ENCODE measurements at regions not wholly inside any gene's neighbourhood (a gene's known extent, or its start where the extent isn't known, plus 50 kb on each side); places are given as distances from the start of the nearest gene placed in this dataset.

- Histone ChIP-seq H3K36me3 (ENCODE audit: control insufficient read depth, insufficient read depth, low read length) (no peaks in the 10 kb centered on the region), H3K4me1 (ENCODE audit: control insufficient read depth, insufficient read depth, low read length) (peaks cover 12% of the 10 kb centered on the region; the same call in 1 of the 2 replicates), H3K9ac (ENCODE audit: low read length) (no peak overlapping the region), H3K27me3 (ENCODE audit: control insufficient read depth, insufficient read depth, low read length) (no peaks in the 10 kb centered on the region), H3K27ac (ENCODE audit: low read depth, low read length) (no peak overlapping the region), H3K9me3 (ENCODE audit: control insufficient read depth, insufficient read depth, low read depth, low read length) (no peaks in the 10 kb centered on the region), H3K4me3 (ENCODE audit: low read depth, low read length) (no peak overlapping the region)
Measured at GRCh38 chr9:115285836-115286235, 167.9 kb upstream of the TNC start.

GRCh38 chr9:115286411-115286810 is 168.5 kb upstream of the TNC start:
- Histone ChIP-seq H3K9ac (ENCODE audit: low read length) (no peak overlapping the region), H3K4me1 (ENCODE audit: control insufficient read depth, insufficient read depth, low read length) (peaks cover 14% of the 10 kb centered on the region), H3K27ac (ENCODE audit: low read depth, low read length) (no peak overlapping the region), H3K27me3 (ENCODE audit: control insufficient read depth, insufficient read depth, low read length) (no peaks in the 10 kb centered on the region), H3K36me3 (ENCODE audit: control insufficient read depth, insufficient read depth, low read length) (no peaks in the 10 kb centered on the region), H3K4me3 (ENCODE audit: low read depth, low read length) (no peak overlapping the region), H3K9me3 (ENCODE audit: control insufficient read depth, insufficient read depth, low read depth, low read length) (no peaks in the 10 kb centered on the region)

DNA sequence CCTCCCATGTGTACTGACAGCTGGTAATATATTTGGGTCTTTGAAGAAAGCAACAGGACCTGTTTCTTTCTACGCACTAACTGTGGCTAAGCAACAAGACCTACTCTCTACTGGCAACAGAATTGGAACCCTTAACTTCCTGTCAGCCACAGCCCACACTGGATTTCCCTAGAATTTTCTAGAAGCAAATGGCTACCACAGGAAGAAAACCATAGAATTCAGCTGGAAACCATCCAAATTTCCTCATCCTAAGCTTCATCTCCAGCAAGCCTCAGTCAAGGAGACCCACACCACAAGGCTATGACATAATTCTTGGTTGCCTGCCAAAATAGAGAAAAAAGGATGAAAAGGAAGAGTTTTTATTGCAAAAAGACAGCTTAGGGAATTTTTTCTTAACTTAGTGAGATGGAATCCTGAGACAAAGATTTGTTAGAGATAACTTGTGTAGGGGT is 171.8 kb upstream of the TNC start:
- H3K4me3 ChIP-seq (ENCODE audit: low read depth, low read length) = no peak overlapping the region
- H3K9ac ChIP-seq (ENCODE audit: low read length) = no peak overlapping the region
- H3K4me1 ChIP-seq (ENCODE audit: control insufficient read depth, insufficient read depth, low read length) = peaks cover 17% of the 10 kb centered on the region
- no peaks in the 10 kb centered on the region for H3K36me3 ChIP-seq (ENCODE audit: control insufficient read depth, insufficient read depth, low read length)
- H3K9me3 ChIP-seq (ENCODE audit: control insufficient read depth, insufficient read depth, low read depth, low read length) = no peaks in the 10 kb centered on the region
- H3K27me3 ChIP-seq (ENCODE audit: control insufficient read depth, insufficient read depth, low read length) = no peaks in the 10 kb centered on the region
- H3K27ac ChIP-seq (ENCODE audit: low read depth, low read length) = no peak overlapping the region

GRCh38 chr9:115291841-115292240 is 173.9 kb upstream of the TNC start:
- Histone ChIP-seq H3K4me3 (ENCODE audit: low read depth, low read length) (no peak overlapping the region), H3K27ac (ENCODE audit: low read depth, low read length) (no peak overlapping the region), H3K4me1 (ENCODE audit: control insufficient read depth, insufficient read depth, low read length) (peaks cover 20% of the 10 kb centered on the region), H3K9me3 (ENCODE audit: control insufficient read depth, insufficient read depth, low read depth, low read length) (no peaks in the 10 kb centered on the region), H3K27me3 (ENCODE audit: control insufficient read depth, insufficient read depth, low read length) (no peaks in the 10 kb centered on the region), H3K9ac (ENCODE audit: low read length) (no peak overlapping the region), H3K36me3 (ENCODE audit: control insufficient read depth, insufficient read depth, low read length) (no peaks in the 10 kb centered on the region)

DNA sequence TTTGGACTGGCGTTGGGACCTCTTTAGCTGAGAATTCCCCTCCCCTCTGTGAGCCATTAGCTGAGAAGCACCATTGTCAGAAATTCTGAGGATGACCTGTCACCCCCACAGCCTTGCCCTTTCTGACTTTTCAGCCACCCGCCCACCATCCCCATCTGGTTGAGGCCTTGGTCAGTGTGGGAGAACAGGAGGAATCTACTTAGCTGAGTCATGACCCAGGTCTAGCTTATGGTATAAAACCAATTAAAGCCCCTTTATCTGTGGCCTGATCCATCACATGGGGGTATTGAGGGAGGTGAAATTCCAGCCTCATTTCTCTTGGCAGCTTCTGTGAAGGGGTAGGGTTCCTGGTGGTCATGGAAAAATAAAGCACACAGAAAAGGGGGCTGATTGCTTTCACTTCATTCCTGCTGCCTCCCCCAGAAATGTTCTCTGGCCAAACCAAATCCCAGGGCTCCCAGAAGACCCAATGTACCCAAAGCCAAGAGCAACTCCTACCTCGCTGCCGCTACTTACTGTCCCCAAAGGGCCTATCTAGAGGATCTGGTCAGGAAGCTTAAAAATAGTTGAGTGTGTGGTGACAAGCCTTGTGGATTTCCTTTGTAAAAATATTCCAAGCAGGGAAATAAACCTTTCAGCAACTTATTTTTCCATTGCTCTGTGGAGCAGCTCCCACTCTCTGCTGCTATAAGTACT is 174.8 kb upstream of the TNC start:
- H3K4me1 ChIP-seq (ENCODE audit: control insufficient read depth, insufficient read depth, low read length) = peaks cover 28% of the 10 kb centered on the region
- no peaks in the 10 kb centered on the region for H3K9me3 ChIP-seq (ENCODE audit: control insufficient read depth, insufficient read depth, low read depth, low read length)
- H3K9ac ChIP-seq (ENCODE audit: low read length) = no peak overlapping the region
- no peak overlapping the region for H3K4me3 ChIP-seq (ENCODE audit: low read depth, low read length)
- no peaks in the 10 kb centered on the region for H3K27me3 ChIP-seq (ENCODE audit: control insufficient read depth, insufficient read depth, low read length)
- H3K36me3 ChIP-seq (ENCODE audit: control insufficient read depth, insufficient read depth, low read length) = no peaks in the 10 kb centered on the region
- no peak overlapping the region for H3K27ac ChIP-seq (ENCODE audit: low read depth, low read length)

DNA sequence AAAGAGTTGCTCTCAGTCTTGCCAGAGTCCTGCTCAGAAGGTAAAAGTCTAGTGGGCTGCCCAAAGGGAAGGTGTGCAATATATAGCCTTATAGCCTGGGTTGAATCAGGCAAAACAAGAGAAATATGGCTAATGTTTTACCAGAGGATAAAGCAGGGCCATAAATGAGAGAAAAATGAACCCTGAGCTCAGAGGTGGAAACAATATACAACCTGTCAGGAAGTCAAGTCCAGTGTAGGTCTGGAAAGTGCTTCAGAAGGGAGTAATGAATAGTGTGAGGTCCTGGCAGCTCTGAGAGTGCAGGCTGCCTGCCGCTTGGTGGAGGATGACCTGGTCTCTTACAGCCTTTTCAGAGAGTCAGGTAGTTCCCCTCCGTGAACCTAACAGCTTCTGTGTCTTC is 177.8 kb upstream of the TNC start:
- Histone ChIP-seq H3K4me1 (ENCODE audit: control insufficient read depth, insufficient read depth, low read length) (peaks cover 28% of the 10 kb centered on the region), H3K27ac (ENCODE audit: low read depth, low read length) (no peak overlapping the region), H3K27me3 (ENCODE audit: control insufficient read depth, insufficient read depth, low read length) (no peaks in the 10 kb centered on the region), H3K4me3 (ENCODE audit: low read depth, low read length) (no peak overlapping the region), H3K9ac (ENCODE audit: low read length) (no peak overlapping the region), H3K9me3 (ENCODE audit: control insufficient read depth, insufficient read depth, low read depth, low read length) (no peaks in the 10 kb centered on the region), H3K36me3 (ENCODE audit: control insufficient read depth, insufficient read depth, low read length) (no peaks in the 10 kb centered on the region)

GRCh38 chr9:115296831-115297565 is 179.0 kb upstream of the TNC start:
- Histone ChIP-seq H3K4me1 (ENCODE audit: control insufficient read depth, insufficient read depth, low read length) (peaks cover 20% of the 10 kb centered on the region), H3K4me3 (ENCODE audit: low read depth, low read length) (no peak overlapping the region), H3K36me3 (ENCODE audit: control insufficient read depth, insufficient read depth, low read length) (no peaks in the 10 kb centered on the region), H3K9ac (ENCODE audit: low read length) (no peak overlapping the region), H3K27ac (ENCODE audit: low read depth, low read length) (no peak overlapping the region), H3K27me3 (ENCODE audit: control insufficient read depth, insufficient read depth, low read length) (no peaks in the 10 kb centered on the region), H3K9me3 (ENCODE audit: control insufficient read depth, insufficient read depth, low read depth, low read length) (no peaks in the 10 kb centered on the region)

DNA sequence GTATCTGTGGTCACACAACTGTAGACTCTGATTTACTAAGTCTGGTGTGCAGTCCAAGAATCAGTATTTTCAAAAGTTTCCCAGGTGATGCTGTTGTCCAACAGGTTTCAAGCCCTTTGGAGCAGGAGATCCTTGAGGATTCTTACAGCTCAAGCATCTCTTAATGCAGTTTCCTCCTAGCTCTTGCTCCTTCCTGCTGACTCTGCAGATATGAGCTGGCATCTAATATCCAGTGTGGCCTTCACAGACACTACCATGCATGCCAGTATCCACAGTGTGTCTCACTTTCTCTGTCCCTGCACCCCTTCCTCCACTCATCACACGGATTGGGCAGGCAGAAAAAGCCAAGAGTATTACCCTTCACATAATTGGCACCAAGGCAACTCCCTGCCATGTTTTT is 182.2 kb upstream of the TNC start:
- Histone ChIP-seq H3K36me3 (ENCODE audit: control insufficient read depth, insufficient read depth, low read length) (no peaks in the 10 kb centered on the region), H3K27ac (ENCODE audit: low read depth, low read length) (no peak overlapping the region), H3K27me3 (ENCODE audit: control insufficient read depth, insufficient read depth, low read length) (no peaks in the 10 kb centered on the region)

DNA sequence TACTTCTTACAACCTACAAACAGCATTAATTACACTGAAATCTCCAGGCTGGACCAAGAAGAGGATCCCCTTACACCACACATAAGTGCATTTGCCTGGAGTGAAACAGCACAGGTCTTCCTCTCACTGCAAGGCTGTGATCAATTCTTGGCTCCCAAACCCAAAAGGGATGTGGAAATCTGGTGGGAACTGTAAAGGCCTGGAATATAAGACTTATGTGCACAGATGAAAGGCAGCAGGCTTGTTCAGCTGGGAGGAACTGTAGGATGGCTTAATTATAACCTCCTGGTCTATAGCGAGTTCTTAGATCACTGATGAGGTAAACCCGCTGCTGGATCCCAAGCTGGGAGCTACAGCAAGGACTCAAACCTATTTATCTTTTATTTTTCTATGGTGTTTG is 182.9 kb upstream of the TNC start:
- no peak overlapping the region for H3K27ac ChIP-seq (ENCODE audit: low read depth, low read length)
- no peaks in the 10 kb centered on the region for H3K9me3 ChIP-seq (ENCODE audit: control insufficient read depth, insufficient read depth, low read depth, low read length)
- H3K9ac ChIP-seq (ENCODE audit: low read length) = no peak overlapping the region
- no peaks in the 10 kb centered on the region for H3K27me3 ChIP-seq (ENCODE audit: control insufficient read depth, insufficient read depth, low read length)
- H3K4me1 ChIP-seq (ENCODE audit: control insufficient read depth, insufficient read depth, low read length) = peaks cover 11% of the 10 kb centered on the region
- H3K36me3 ChIP-seq (ENCODE audit: control insufficient read depth, insufficient read depth, low read length) = no peaks in the 10 kb centered on the region
- H3K4me3 ChIP-seq (ENCODE audit: low read depth, low read length) = no peak overlapping the region

More for the DNA sequence above, 182.2 kb upstream of the TNC start:
- Histone ChIP-seq H3K9ac (ENCODE audit: low read length) (no peak overlapping the region), H3K4me3 (ENCODE audit: low read depth, low read length) (no peak overlapping the region), H3K4me1 (ENCODE audit: control insufficient read depth, insufficient read depth, low read length) (peaks cover 11% of the 10 kb centered on the region), H3K9me3 (ENCODE audit: control insufficient read depth, insufficient read depth, low read depth, low read length) (no peaks in the 10 kb centered on the region)

DNA sequence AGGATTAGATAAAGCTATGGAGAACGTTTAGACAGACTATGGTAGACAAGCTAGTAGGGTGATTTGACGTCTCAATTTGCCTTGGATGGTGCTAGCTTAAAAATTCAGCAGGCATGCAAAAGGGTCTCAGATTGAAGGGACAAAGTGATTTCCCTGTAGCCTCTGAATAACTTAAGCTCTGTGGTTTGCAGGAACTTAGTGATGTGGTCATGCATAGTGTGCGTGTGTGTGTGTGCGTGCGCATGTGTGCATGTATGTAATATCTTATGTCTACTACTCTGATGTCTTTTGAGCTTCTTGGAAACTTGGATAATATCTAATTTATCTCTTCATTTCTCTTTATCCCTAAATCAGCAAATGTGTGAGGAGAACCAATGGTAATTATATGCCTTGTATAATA is 183.6 kb upstream of the TNC start:
- peaks cover 10% of the 10 kb centered on the region for H3K4me1 ChIP-seq (ENCODE audit: control insufficient read depth, insufficient read depth, low read length)
- no peak overlapping the region for H3K4me3 ChIP-seq (ENCODE audit: low read depth, low read length)
- H3K9ac ChIP-seq (ENCODE audit: low read length) = no peak overlapping the region
- no peaks in the 10 kb centered on the region for H3K9me3 ChIP-seq (ENCODE audit: control insufficient read depth, insufficient read depth, low read depth, low read length)
- H3K27me3 ChIP-seq (ENCODE audit: control insufficient read depth, insufficient read depth, low read length) = no peaks in the 10 kb centered on the region
- no peak overlapping the region for H3K27ac ChIP-seq (ENCODE audit: low read depth, low read length)
- no peaks in the 10 kb centered on the region for H3K36me3 ChIP-seq (ENCODE audit: control insufficient read depth, insufficient read depth, low read length)

DNA sequence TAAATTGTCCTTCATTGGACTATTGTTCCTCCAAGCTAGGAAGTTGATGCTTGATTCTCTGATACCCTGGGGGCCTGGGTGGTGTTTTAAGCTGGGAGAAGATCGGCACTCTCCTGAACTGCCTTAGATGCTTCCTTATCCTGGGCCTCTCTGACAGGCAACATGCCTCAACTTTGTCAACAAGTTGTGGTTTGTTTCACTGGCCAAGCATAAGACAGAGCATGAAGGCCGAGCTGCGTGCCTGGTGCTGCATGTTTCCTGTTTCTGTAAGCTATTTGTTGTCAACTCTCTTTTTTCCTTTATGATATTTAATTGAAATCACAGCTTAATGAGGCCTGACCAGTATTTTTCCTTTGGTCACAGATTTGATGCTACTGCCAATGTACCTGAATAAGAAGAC is 187.6 kb upstream of the TNC start:
- no peaks in the 10 kb centered on the region for H3K9me3 ChIP-seq (ENCODE audit: control insufficient read depth, insufficient read depth, low read depth, low read length)
- H3K4me3 ChIP-seq (ENCODE audit: low read depth, low read length) = no peak overlapping the region
- H3K27ac ChIP-seq (ENCODE audit: low read depth, low read length) = no peak overlapping the region
- no peaks in the 10 kb centered on the region; the same call in 1 of the 2 replicates for H3K36me3 ChIP-seq (ENCODE audit: control insufficient read depth, insufficient read depth, low read length)
- H3K9ac ChIP-seq (ENCODE audit: low read length) = no peak overlapping the region
- H3K4me1 ChIP-seq (ENCODE audit: control insufficient read depth, insufficient read depth, low read length) = no peaks in the 10 kb centered on the region
- H3K27me3 ChIP-seq (ENCODE audit: control insufficient read depth, insufficient read depth, low read length) = no peaks in the 10 kb centered on the region

Data from HUES6 (cell line).